HFF-Myc (cell line): ENCODE measurements at regions not wholly inside any gene's neighbourhood (a gene's known extent, or its start where the extent isn't known, plus 50 kb on each side); places are given as distances from the start of the nearest gene placed in this dataset.

Source experiments
- DNase-seq: peaks from one replicate; pipeline ENCODE4 v3.0.0-alpha.2; 2011; ENCODE audit warnings: low read depth; ENCODE audit errors: extremely low read depth
- H3K4me3 ChIP-seq: replicated peaks from 2 replicates; pipeline ENCODE4 v1.5.1; 2011; ENCODE audit warnings: low read depth, mild to moderate bottlenecking, control low read depth, low read length
- TF ChIP-seq, protein P1 (sequence below): IDR thresholded peaks from 2 replicates; pipeline ENCODE4 v1.5.1; 2012; ENCODE audit warnings: mild to moderate bottlenecking, low read depth, low read length, control low read depth; ENCODE audit errors: missing control alignments

DNA sequence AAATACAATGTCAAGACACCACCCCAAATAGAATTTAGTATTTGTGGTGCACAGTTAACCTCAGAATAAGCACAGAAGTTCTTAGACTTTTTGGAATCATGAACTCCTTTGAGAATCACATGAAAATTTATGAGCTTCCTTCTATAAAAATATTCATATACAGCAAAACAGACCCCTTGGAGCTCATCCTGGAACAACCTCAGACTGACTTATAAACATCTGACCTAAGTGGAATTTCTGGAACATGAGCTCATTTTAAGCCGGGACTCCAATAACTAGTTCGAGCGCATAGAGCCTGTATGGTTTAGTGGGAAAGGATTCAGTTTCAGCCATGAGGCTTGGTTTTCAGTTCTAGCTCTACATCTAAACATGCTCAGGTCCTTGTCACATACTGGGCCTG is 192.3 kb downstream of the DEPDC1B start:
- H3K4me3 ChIP-seq = no peak overlapping the region
- DNase-seq = no peak
- TF ChIP-seq, protein P1, sequence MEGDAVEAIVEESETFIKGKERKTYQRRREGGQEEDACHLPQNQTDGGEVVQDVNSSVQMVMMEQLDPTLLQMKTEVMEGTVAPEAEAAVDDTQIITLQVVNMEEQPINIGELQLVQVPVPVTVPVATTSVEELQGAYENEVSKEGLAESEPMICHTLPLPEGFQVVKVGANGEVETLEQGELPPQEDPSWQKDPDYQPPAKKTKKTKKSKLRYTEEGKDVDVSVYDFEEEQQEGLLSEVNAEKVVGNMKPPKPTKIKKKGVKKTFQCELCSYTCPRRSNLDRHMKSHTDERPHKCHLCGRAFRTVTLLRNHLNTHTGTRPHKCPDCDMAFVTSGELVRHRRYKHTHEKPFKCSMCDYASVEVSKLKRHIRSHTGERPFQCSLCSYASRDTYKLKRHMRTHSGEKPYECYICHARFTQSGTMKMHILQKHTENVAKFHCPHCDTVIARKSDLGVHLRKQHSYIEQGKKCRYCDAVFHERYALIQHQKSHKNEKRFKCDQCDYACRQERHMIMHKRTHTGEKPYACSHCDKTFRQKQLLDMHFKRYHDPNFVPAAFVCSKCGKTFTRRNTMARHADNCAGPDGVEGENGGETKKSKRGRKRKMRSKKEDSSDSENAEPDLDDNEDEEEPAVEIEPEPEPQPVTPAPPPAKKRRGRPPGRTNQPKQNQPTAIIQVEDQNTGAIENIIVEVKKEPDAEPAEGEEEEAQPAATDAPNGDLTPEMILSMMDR = no peak

- H3K4me3 ChIP-seq = no peak overlapping the region
- TF ChIP-seq, protein P1 = no peak
- no peak for DNase-seq
Measured at GRCh38 chr5:60505373-60506171, 194.4 kb downstream of the DEPDC1B start.

GRCh38 chr5:60504342-60504741 is 195.6 kb downstream of the DEPDC1B start:
- DNase-seq = no peak
- no peak overlapping the region for H3K4me3 ChIP-seq
- TF ChIP-seq, protein P1 = no peak

DNA sequence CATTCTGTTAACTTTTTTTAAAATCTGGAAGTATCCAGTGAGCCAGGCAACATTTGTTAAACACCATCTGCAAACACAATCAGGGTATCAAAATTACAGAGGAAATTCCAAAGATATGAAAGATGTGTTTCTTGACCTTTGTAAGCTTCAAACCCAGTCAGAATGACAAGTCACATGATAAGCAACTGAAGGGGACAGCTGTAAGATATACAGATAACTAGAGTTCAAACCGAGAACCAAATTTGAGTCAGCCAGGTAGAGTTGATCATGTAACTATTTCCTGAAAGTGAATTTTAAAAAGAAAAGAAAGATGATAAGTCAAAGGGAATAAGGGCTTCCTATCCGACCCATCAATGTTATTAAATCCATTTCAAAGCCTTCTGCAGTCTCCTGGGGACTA is 196.2 kb downstream of the DEPDC1B start:
- no peak overlapping the region for H3K4me3 ChIP-seq
- DNase-seq = no peak
- TF ChIP-seq, protein P1 = no peak

- no peak overlapping the region for H3K4me3 ChIP-seq
- DNase-seq = no peak
- TF ChIP-seq, protein P1 = no peak
Measured at GRCh38 chr5:60497706-60498500, 202.1 kb downstream of the DEPDC1B start.

DNA sequence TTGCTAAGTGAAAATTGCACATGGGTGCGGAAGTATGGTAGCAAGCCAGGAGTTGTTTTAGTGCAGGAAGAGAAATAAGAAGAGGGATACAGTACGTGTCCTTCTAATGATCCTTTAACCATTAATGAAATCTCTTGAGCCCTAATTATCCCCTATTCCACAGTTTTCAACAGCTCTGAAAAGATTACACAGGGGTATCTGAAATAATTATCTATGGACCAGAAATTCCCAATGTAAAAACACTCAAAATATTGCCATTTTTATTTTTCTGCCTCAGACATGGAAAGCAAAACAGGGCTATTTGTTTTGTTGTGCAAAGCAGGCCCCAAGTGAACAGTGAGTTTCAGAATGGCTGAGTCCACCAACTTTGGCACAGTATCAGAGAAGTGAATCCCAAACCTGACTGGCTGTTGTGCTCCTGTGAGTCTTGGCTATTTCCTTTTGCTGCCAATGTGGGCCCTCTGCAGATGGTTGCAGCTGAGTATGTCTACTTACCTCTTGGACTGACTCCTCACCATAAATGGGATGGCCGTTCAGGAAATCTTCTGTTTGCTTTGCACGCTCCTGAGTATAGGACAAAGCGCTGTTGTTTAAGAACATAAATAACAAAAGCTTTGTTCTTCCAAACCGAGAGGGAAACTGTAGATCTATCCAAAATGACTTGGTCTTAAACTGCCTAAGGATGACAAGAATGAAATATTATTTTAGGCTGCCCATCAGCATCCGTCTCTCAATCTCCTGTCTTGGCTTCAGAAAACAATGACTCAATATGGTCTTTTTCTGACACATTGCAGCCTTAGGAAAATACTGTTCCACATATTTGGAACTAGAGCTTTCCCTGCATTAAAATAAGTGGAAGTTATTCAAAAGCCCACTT is 204.1 kb downstream of the DEPDC1B start:
- TF ChIP-seq, protein P1 = no peak
- no peak overlapping the region for H3K4me3 ChIP-seq
- DNase-seq = no peak
